ENCODE measurements at regions not wholly inside any gene's neighbourhood (a gene's known extent, or its start where the extent isn't known, plus 50 kb on each side); places are given as distances from the start of the nearest gene placed in this dataset.

- no peak overlapping the region for H3K4me3 ChIP-seq (ENCODE audit: low read depth, low read length)
- no peak for DNase-seq (ENCODE audit: low read depth, low spot score)
- in situ Hi-C loops (cut with HindIII; ENCODE audit: low sequenced_read_pairs) = no loop called here
- TF ChIP-seq CTCF (IDR thresholded peaks at IDR 0.05; ENCODE audit: low read depth, low read length) = no peak
Measured at GRCh38 chr18:24974431-24974830, 377.5 kb downstream of the ZNF521 start.

- DNase-seq (ENCODE audit: low read depth, low spot score) = no peak
- no peak overlapping the region for H3K4me3 ChIP-seq (ENCODE audit: low read depth, low read length)
- no peak for TF ChIP-seq CTCF (IDR thresholded peaks at IDR 0.05; ENCODE audit: low read depth, low read length)
- in situ Hi-C loops (cut with HindIII; ENCODE audit: low sequenced_read_pairs) = no loop called here
Measured at GRCh38 chr18:24975496-24976372, 376.2 kb downstream of the ZNF521 start.

DNA sequence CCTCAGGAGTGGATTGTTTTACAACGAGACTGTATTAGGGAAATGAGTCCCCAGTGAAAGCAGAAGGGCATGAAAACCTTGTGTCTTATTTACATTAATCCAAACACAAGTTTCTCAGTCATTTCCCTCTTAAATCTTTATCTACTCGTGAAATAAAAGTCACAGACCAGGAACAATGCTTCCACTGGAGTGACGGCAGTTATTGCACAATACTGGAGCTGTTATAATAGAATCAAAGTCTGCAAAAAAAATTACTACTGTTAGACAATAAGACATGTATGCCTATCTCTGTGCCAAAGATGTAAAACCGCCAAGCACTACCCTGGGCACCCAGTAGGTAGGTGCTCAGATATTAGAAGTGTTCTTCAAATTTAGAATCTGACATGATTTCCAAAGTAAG is 375.5 kb downstream of the ZNF521 start:
- in situ Hi-C loops (cut with HindIII; ENCODE audit: low sequenced_read_pairs) = no loop called here
- DNase-seq (ENCODE audit: low read depth, low spot score) = no peak
- no peak for TF ChIP-seq CTCF (IDR thresholded peaks at IDR 0.05; ENCODE audit: low read depth, low read length)
- no peak overlapping the region for H3K4me3 ChIP-seq (ENCODE audit: low read depth, low read length)

GRCh38 chr18:24979235-24979634 is 372.7 kb downstream of the ZNF521 start:
- DNase-seq (ENCODE audit: low read depth, low spot score) = no peak
- TF ChIP-seq CTCF (IDR thresholded peaks at IDR 0.05; ENCODE audit: low read depth, low read length) = no peak
- H3K4me3 ChIP-seq (ENCODE audit: low read depth, low read length) = no peak overlapping the region
- in situ Hi-C loops (cut with HindIII; ENCODE audit: low sequenced_read_pairs) = no loop called here

DNA sequence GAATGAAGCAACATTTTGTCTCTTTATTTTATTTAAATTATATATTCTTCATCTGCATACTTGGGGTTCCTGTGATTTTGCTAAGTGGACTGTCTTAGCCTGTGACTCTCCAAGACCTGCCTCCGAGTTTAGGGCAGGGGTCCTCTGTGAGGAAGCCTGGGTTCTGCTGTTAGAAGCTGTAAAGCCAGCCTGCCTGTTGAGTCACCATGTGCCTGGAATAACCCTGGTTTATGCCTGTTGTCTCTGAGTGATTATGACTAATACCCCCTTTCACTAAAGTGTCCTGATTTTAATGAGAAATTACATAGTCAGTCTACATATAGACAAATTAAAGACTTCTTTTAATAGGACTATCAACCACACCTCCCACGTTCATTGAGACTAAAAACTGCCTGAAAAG is 369.1 kb downstream of the ZNF521 start:
- in situ Hi-C loops (cut with HindIII; ENCODE audit: low sequenced_read_pairs) = no loop called here
- no peak for TF ChIP-seq CTCF (IDR thresholded peaks at IDR 0.05; ENCODE audit: low read depth, low read length)
- DNase-seq (ENCODE audit: low read depth, low spot score) = no peak
- no peak overlapping the region for H3K4me3 ChIP-seq (ENCODE audit: low read depth, low read length)

DNA sequence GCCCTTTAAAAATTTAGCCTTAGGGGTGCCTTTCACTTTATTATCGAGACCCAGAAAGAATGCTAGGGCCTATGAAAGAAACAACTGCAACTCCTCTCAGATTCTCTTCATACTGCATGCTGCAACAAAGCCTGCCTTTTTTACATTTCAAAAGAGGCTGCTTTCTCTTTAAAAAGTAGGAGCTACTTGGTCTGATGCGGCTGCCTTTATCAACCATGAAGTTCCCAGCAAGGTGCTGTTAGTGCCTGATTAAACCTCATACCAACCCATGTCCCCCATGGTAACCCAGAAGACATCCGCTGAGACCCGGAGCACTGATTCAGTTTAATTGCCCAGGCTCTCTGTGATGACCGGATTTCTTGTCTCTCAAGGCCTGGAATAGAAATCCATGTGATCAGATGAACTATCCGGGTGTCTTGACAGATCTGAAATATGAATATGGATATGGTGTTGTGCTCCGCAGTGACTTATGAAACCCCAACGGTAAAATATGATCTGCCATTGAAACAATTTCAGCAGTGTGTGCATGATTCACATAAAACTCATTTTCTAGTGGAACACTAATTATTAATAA is 368.3 kb downstream of the ZNF521 start:
- DNase-seq (ENCODE audit: low read depth, low spot score) = no peak

More for the DNA sequence above, 368.3 kb downstream of the ZNF521 start:
- in situ Hi-C loops (cut with HindIII; ENCODE audit: low sequenced_read_pairs) = no loop called here
- no peak for TF ChIP-seq CTCF (IDR thresholded peaks at IDR 0.05; ENCODE audit: low read depth, low read length)
- H3K4me3 ChIP-seq (ENCODE audit: low read depth, low read length) = no peak overlapping the region
